HepG2 (cell line): ENCODE measurements at regions not wholly inside any gene's neighbourhood (a gene's known extent, or its start where the extent isn't known, plus 50 kb on each side); places are given as distances from the start of the nearest gene placed in this dataset.

Experiments used
- ATAC-seq: fragments of 200-7000 bp; cut with Tn5 transposase; 3 replicates; pipeline ENCODE4 v1.9.1; 2020; ENCODE audit warnings: mild to moderate bottlenecking, moderate library complexity
- BruUV-seq: library from RNA; stranded (reverse); fragments of 400-500 nt; replicated peaks from 2 replicates; lab custom pipeline; 2021; lab: Mats Ljungman, UMichigan
- CTCF ChIA-PET: fragments of 300-600 bp; formaldehyde crosslinking; extraction: SDS; loops from one replicate; lab custom pipeline; 2021; ENCODE audit warnings: low total read pairs, inconsistent platforms, low intra/inter-chr PET ratio; lab: Yijun Ruan, JAX
- POLR2A ChIA-PET: fragments of 350-600 bp; sonication (Branson Sonifier 250); formaldehyde crosslinking; loops from one replicate; lab custom pipeline; 2020; ENCODE audit warnings: antibody characterized with exemption, inconsistent platforms; lab: Yijun Ruan, JAX
- DNase-seq: peaks from one replicate; pipeline ENCODE4 v3.0.0-alpha.2; 2015; ENCODE audit warnings: low spot score
- FAIRE-seq: peaks from 3 replicates; lab custom pipeline; 2011; peaks lifted over from hg19 to GRCh38; lab: Jason Lieb, UNC
- H2AFZ ChIP-seq: one replicate; pipeline ENCODE4 v1.6.1; 2011; ENCODE audit warnings: low read length, inconsistent platforms
- H3K27ac ChIP-seq: fragments of 300-600 bp; 3 replicates; pipeline ENCODE4 v1.8.0; 2011; ENCODE audit warnings: mixed run types, mild to moderate bottlenecking, mixed read lengths, low read length, inconsistent platforms; ENCODE audit not compliant: insufficient read depth; ENCODE audit errors: extremely low read length
- H3K27me3 ChIP-seq, 2 experiments: fragments of 200-600 bp in 1 of 2; 2 replicates in 1 of 2; 3 replicates in 1 of 2; pipeline versions ENCODE4 v1.6.0 to v1.8.0; 2011; ENCODE audit warnings: low read length in 2 of 2, mild to moderate bottlenecking in 2 of 2, moderate library complexity in 2 of 2, inconsistent platforms in 1 of 2; ENCODE audit not compliant: insufficient read depth in 2 of 2, control insufficient read depth in 1 of 2
- H3K36me3 ChIP-seq, 2 experiments: fragments of 200-600 bp in 1 of 2; replicated peaks in 1 of 2; 2 replicates in 1 of 2; 3 replicates in 1 of 2; pipeline versions ENCODE4 v1.5.1 to v1.8.0; 2011; ENCODE audit warnings: low read length in 2 of 2, inconsistent platforms in 1 of 2; ENCODE audit not compliant: insufficient read depth in 2 of 2, control insufficient read depth in 1 of 2
- H3K4me1 ChIP-seq: 2 replicates; pipeline ENCODE4 v1.5.1; 2012; ENCODE audit warnings: low read length, inconsistent platforms; ENCODE audit not compliant: insufficient read depth
- H3K4me2 ChIP-seq: 2 replicates; pipeline ENCODE4 v1.6.0; 2011; ENCODE audit warnings: low read depth, low read length, inconsistent platforms
- H3K4me3 ChIP-seq, 3 experiments: fragments of 200-600 bp in 1 of 3; sonication (generic), shearing (Covaris generic) in 1 of 3; replicated peaks in 1 of 3; 2 replicates each; pipeline ENCODE4 v1.5.1; 2011 to 2016; ENCODE audit warnings: low read length in 3 of 3, inconsistent platforms in 2 of 3, low read depth in 2 of 3, mild to moderate bottlenecking in 2 of 3, control low read depth in 1 of 3, mixed read lengths in 1 of 3; ENCODE audit not compliant: insufficient read depth in 1 of 3
- H3K79me2 ChIP-seq: one replicate; pipeline ENCODE4 v1.6.1; 2011; ENCODE audit warnings: low read length, inconsistent platforms; ENCODE audit not compliant: insufficient read depth
- H3K9ac ChIP-seq: 2 replicates; pipeline ENCODE4 v1.6.0; 2011; ENCODE audit warnings: mild to moderate bottlenecking, low read depth, low read length, inconsistent platforms; ENCODE audit not compliant: insufficient read depth
- H3K9me3 ChIP-seq: 2 replicates; pipeline ENCODE4 v1.5.1; 2012; ENCODE audit warnings: mild to moderate bottlenecking, low read length
- H4K20me1 ChIP-seq: 2 replicates; pipeline ENCODE4 v1.6.0; 2011; ENCODE audit warnings: inconsistent platforms, mild to moderate bottlenecking, low read length, moderate library complexity; ENCODE audit not compliant: insufficient read depth
- ELF4 ChIP-seq: sonication (generic); formaldehyde crosslinking; IDR thresholded peaks from 2 replicates; pipeline ENCODE4 v1.5.0; 2020; ENCODE audit warnings: missing genetic modification reagents, mild to moderate bottlenecking, moderate library complexity, borderline replicate concordance
- HNRNPLL ChIP-seq: fragments of 200-400 bp; formaldehyde crosslinking; IDR thresholded peaks from 2 replicates; pipeline ENCODE4 v1.6.1; 2017; ENCODE audit warnings: mild to moderate bottlenecking, low read depth, low read length; ENCODE audit not compliant: poor library complexity, severe bottlenecking
- JUN ChIP-seq: sonication (generic); formaldehyde crosslinking; IDR thresholded peaks from 2 replicates; pipeline ENCODE4 v1.4.0; 2020; ENCODE audit warnings: mild to moderate bottlenecking, missing genetic modification reagents
- POLR2AphosphoS2 ChIP-seq: IDR thresholded peaks from 2 replicates; pipeline ENCODE4 v1.6.1; 2011; ENCODE audit warnings: low read depth, low read length, improper control_type of control experiment
- U2AF1 ChIP-seq: fragments of 200-400 bp; formaldehyde crosslinking; optimal IDR thresholded peaks from 2 replicates; pipeline ENCODE3; 2017; ENCODE audit warnings: mild to moderate bottlenecking, low read depth, low read length
- ZNF382 ChIP-seq: sonication (generic); formaldehyde crosslinking; IDR thresholded peaks from 2 replicates; pipeline ENCODE4 v1.5.0; 2020; ENCODE audit warnings: missing genetic modification reagents, mild to moderate bottlenecking, borderline replicate concordance
- ZNF564 ChIP-seq: sonication (generic); formaldehyde crosslinking; IDR thresholded peaks from 2 replicates; pipeline ENCODE4 v1.8.1; 2023; ENCODE audit warnings: mild to moderate bottlenecking, missing genetic modification reagents
- ZNF678 ChIP-seq: sonication (generic); formaldehyde crosslinking; IDR thresholded peaks from 2 replicates; pipeline ENCODE4 v1.4.0; 2020; ENCODE audit warnings: mild to moderate bottlenecking, missing genetic modification reagents
- WGBS: methylation state at CpG from one replicate; pipeline ENCODE4 v1.1.6; 2017; ENCODE audit warnings: low lambda C conversion rate; 5-methylcytosine and 5-hydroxymethylcytosine counted together
- in situ Hi-C: cut with HindIII; loops from 2 replicates; pipeline ENCODE4 v1.10.0; 2017; ENCODE audit warnings: low pct_unique_long_range_greater_than_20kb; ENCODE audit not compliant: extremely low pct_ligation_motif_present
- intact Hi-C: fragments of 100-400 bp; cut with micrococcal nuclease; formaldehyde crosslinking; loops from one replicate; pipeline ENCODE4 v1.10.0; 2022; ENCODE audit not compliant: unreplicated experiment
- TF ChIP-seq, protein P1 (sequence below): IDR thresholded peaks from 2 replicates; pipeline ENCODE4 v1.6.1; 2016; ENCODE audit warnings: missing biosample characterization, missing genetic modification reagents, low read depth
- TF ChIP-seq, protein P2 (sequence below): sonication (generic); formaldehyde crosslinking; IDR thresholded peaks from 2 replicates; pipeline ENCODE4 v1.4.0; 2020; ENCODE audit warnings: missing genetic modification reagents

DNA sequence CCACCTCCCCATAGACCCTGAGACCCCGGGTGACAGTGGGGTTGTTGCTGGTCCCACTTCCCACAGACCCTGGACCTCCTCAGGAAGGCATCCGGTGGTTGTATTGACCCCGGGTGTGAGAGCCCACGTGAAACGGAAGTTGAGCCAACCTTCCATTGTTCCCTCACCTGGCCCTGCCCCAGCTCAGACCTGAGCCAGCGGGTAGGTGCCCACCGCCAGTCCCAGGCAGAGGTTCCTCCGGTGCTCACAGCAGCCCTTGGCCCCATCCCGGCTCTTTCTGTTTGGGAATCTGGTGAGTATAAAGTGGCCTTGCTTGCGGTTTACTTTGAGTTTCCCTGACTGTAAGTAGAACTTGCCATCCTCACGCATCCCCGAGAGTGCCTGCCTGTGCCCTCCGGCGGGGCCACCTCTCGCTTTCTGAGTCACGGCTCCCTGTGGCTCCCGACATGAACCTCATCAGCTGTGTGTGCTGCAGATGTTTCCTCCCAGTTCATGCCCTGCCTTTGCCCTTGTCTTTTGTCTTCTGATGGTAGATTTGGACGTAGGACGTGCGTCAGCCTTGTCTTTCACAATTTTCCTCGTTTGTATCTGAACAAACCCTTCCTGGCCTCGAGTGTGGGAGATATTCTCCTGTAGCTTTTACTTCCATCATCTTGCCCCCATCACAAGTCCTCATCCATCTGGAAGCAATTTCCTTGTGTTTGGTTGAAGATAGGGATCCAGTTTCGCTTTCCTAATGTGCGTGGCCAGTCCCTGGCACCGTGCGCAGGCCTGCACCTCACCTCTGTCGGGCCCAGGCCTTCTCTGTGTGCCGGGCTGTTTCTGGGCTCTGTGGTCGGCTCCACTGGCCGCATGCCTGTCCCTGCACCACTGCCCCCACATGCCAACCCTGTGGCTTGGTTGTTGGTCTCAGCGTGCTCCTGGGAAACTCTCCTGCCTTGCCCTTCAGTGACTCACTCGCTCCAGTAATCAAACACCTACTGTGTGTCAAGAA lies 76.0 kb downstream of the METRNL start:
- peaks cover 29% of the 10 kb centered on the region for H3K4me1 ChIP-seq
- CTCF ChIA-PET = no interaction called here
- no peak for TF ChIP-seq JUN
- TF ChIP-seq ZNF382 (CRISPR knock-in tag) = no peak
- no peak for TF ChIP-seq ZNF564 (CRISPR knock-in tag)
- no peak for TF ChIP-seq U2AF1
- TF ChIP-seq, protein P1, sequence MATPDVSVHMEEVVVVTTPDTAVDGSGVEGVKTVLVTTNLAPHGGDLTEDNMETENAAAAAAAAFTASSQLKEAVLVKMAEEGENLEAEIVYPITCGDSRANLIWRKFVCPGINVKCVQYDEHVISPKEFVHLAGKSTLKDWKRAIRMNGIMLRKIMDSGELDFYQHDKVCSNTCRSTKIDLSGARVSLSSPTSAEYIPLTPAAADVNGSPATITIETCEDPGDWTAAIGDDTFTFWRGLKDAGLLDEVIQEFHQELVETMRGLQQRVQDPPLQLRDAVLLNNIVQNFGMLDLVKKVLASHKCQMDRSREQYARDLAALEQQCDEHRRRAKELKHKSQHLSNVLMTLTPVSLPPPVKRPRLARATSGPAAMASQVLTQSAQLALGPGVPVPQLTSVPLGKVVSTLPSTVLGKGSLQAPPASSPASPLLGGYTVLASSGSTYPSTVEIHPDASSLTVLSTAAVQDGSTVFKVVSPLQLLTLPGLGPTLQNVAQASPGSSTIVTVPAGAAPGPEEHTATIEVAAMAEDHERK (CRISPR knock-in tag) = no peak
- no peak for TF ChIP-seq ZNF678
- TF ChIP-seq, protein P2, sequence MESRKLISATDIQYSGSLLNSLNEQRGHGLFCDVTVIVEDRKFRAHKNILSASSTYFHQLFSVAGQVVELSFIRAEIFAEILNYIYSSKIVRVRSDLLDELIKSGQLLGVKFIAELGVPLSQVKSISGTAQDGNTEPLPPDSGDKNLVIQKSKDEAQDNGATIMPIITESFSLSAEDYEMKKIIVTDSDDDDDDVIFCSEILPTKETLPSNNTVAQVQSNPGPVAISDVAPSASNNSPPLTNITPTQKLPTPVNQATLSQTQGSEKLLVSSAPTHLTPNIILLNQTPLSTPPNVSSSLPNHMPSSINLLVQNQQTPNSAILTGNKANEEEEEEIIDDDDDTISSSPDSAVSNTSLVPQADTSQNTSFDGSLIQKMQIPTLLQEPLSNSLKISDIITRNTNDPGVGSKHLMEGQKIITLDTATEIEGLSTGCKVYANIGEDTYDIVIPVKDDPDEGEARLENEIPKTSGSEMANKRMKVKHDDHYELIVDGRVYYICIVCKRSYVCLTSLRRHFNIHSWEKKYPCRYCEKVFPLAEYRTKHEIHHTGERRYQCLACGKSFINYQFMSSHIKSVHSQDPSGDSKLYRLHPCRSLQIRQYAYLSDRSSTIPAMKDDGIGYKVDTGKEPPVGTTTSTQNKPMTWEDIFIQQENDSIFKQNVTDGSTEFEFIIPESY = 0 out of 2 replicates have a peak, but pooled peaks have one; percentile 40
- no peak for TF ChIP-seq ELF4
- no peak for TF ChIP-seq POLR2AphosphoS2
- TF ChIP-seq HNRNPLL = peak; percentile 18
- no peaks in the 10 kb centered on the region for H3K36me3 ChIP-seq
- H3K79me2 ChIP-seq = no peaks in the 10 kb centered on the region
- intact Hi-C loops (no loop called here), in situ Hi-C loops (no loop called here)
- H3K4me2 ChIP-seq = no peak overlapping the region
- WGBS = 70% methylated on average over 24 of the region's 32 CpGs
- no peak overlapping the region for H3K9ac ChIP-seq
- H4K20me1 ChIP-seq = no peaks in the 10 kb centered on the region
- no peak overlapping the region for H3K27ac ChIP-seq
- H3K9me3 ChIP-seq = no peaks in the 10 kb centered on the region
- H3K27me3 ChIP-seq = peaks cover 4 to 27% of the 10 kb centered on the region in 2 experiments; a peak in 4 of 5 replicates
- no TSS peak for BruUV-seq
- H2AFZ ChIP-seq = no peak overlapping the region
- H3K4me3 ChIP-seq = no peak overlapping the region
- POLR2A ChIA-PET = no interaction called here
- ATAC-seq (no peak), DNase-seq (no peak), FAIRE-seq (no peak)
